B cell (primary cell): ENCODE measurements at regions not wholly inside any gene's neighbourhood (a gene's known extent, or its start where the extent isn't known, plus 50 kb on each side); places are given as distances from the start of the nearest gene placed in this dataset.

Experiments used
- ATAC-seq: fragments of 200-7000 bp; cut with Tn5 transposase; one replicate; pipeline ENCODE4 v1.10.0; 2021; ENCODE audit warnings: low read depth, mild to moderate bottlenecking, moderate number of reproducible peaks, moderate library complexity
- CTCF ChIA-PET: fragments of 350-600 bp; sonication (Branson Sonifier 250); formaldehyde crosslinking; loops from one replicate; lab custom pipeline; 2021; ENCODE audit warnings: antibody characterized with exemption, inconsistent platforms; lab: Charles Lee
- POLR2A ChIA-PET: fragments of 350-600 bp; sonication (Branson Sonifier 250); formaldehyde crosslinking; loops from one replicate; lab custom pipeline; 2021; ENCODE audit warnings: antibody characterized with exemption; lab: Charles Lee
- DNase-seq: peaks from one replicate; pipeline ENCODE4 v3.0.0; 2013
- H2AFZ ChIP-seq: 2 replicates; pipeline ENCODE4 v1.6.1; 2012; ENCODE audit warnings: mild to moderate bottlenecking, low read depth, low read length; ENCODE audit not compliant: insufficient read depth, poor library complexity, severe bottlenecking
- H3K27ac ChIP-seq, 2 donors: 1 replicate in 1 of 2; 2 replicates in 1 of 2; pipeline ENCODE4 v1.5.1; 2012 to 2013; ENCODE audit warnings: low read length in 2 of 2, mild to moderate bottlenecking in 2 of 2, moderate library complexity in 1 of 2
- H3K27me3 ChIP-seq, 4 experiments: fragments of 200-600 bp in 1 of 4; sonication (generic) in 1 of 4; replicated peaks in 1 of 4; 1 replicate in 2 of 4; 2 replicates in 2 of 4; pipeline versions ENCODE4 v1.6.1 to v1.7.0; 2013 to 2016; ENCODE audit warnings: low read length in 3 of 4, mild to moderate bottlenecking in 2 of 4, mixed read lengths in 1 of 4, moderate library complexity in 1 of 4; ENCODE audit not compliant: insufficient read depth in 4 of 4, control insufficient read depth in 3 of 4; ENCODE audit errors: control extremely low read depth in 1 of 4
- H3K36me3 ChIP-seq, 2 experiments: replicated peaks in 1 of 2; 1 replicate in 1 of 2; 2 replicates in 1 of 2; pipeline versions ENCODE4 v1.6.1 to v1.7.1; 2013; ENCODE audit warnings: low read length in 1 of 2; ENCODE audit not compliant: insufficient read depth in 2 of 2, control insufficient read depth in 1 of 2; ENCODE audit errors: control extremely low read depth in 1 of 2, extremely low read depth in 1 of 2
- H3K4me1 ChIP-seq, 2 donors: fragments of 200-600 bp in 1 of 2; sonication (generic) in 1 of 2; 1 replicate in 1 of 2; 2 replicates in 1 of 2; pipeline versions ENCODE4 v1.5.1 to v1.6.1; 2013 to 2017; ENCODE audit warnings: low read length in 2 of 2; ENCODE audit not compliant: control insufficient read depth in 2 of 2, insufficient read depth in 2 of 2
- H3K4me2 ChIP-seq: replicated peaks from 2 replicates; pipeline ENCODE3; 2012; ENCODE audit warnings: mild to moderate bottlenecking, low read depth, low read length; ENCODE audit not compliant: poor library complexity, severe bottlenecking
- H3K4me3 ChIP-seq, 5 experiments: fragments of 200-600 bp in 1 of 5; sonication (generic) in 1 of 5; 1 replicate in 3 of 5; 2 replicates in 2 of 5; pipeline versions ENCODE4 v1.5.1 to v1.7.0; 2011 to 2016; ENCODE audit warnings: low read length in 4 of 5, mild to moderate bottlenecking in 4 of 5, low read depth in 2 of 5, control low read depth in 1 of 5, moderate library complexity in 1 of 5; ENCODE audit not compliant: insufficient read depth in 1 of 5; ENCODE audit errors: control extremely low read depth in 1 of 5, extremely low read depth in 1 of 5
- H3K79me2 ChIP-seq: fragments of 200-600 bp; sonication (generic); one replicate; pipeline ENCODE4 v1.6.0; 2016; ENCODE audit warnings: low read length; ENCODE audit not compliant: control insufficient read depth, insufficient read depth
- H3K9ac ChIP-seq: fragments of 200-600 bp; sonication (generic); 2 replicates; pipeline ENCODE4 v1.6.1; 2017; ENCODE audit warnings: mild to moderate bottlenecking, low read length, moderate library complexity
- H3K9me3 ChIP-seq, 3 donors: one replicate each; pipeline versions ENCODE4 v1.6.1 to v1.7.1; 2013; ENCODE audit warnings: low read length in 2 of 3; ENCODE audit not compliant: control insufficient read depth in 2 of 3, insufficient read depth in 1 of 3; ENCODE audit errors: control extremely low read depth in 1 of 3
- H4K20me1 ChIP-seq: 2 replicates; pipeline ENCODE4 v1.6.0; 2012; ENCODE audit warnings: mild to moderate bottlenecking, low read length; ENCODE audit not compliant: insufficient read depth, control insufficient read depth, poor library complexity, severe bottlenecking
- H3K27ac Mint-ChIP-seq: one replicate; pipeline ENCODE4 v1.8.0; 2021; ENCODE audit warnings: mixed read lengths
- H3K27me3 Mint-ChIP-seq: one replicate; pipeline ENCODE4 v1.8.0; 2021; ENCODE audit warnings: mixed read lengths
- H3K4me1 Mint-ChIP-seq: one replicate; pipeline ENCODE4 v1.8.0; 2021; ENCODE audit warnings: mixed read lengths
- H3K4me3 Mint-ChIP-seq: one replicate; pipeline ENCODE4 v1.8.0; 2021; ENCODE audit warnings: mixed read lengths
- H3K9me3 Mint-ChIP-seq: one replicate; pipeline ENCODE4 v1.8.0; 2022; ENCODE audit warnings: mixed read lengths; ENCODE audit not compliant: insufficient read depth
- CTCF ChIP-seq: fragments of 200-600 bp; IDR thresholded peaks from one replicate; pipeline ENCODE4 v1.8.0; 2022; ENCODE audit warnings: antibody characterized with exemption, mild to moderate bottlenecking
- EZH2 ChIP-seq: IDR thresholded peaks from 2 replicates; pipeline ENCODE4 v1.6.1; 2012; ENCODE audit warnings: borderline replicate concordance, low read depth, mild to moderate bottlenecking, moderate library complexity, low read length; ENCODE audit not compliant: insufficient read depth, poor library complexity, severe bottlenecking
- WGBS: methylation state at CpG from one replicate; pipeline ENCODE4 v1.1.5; 2013; ENCODE audit warnings: missing lambda C conversion rate; ENCODE audit not compliant: insufficient coverage; 5-methylcytosine and 5-hydroxymethylcytosine counted together
- intact Hi-C: fragments of 100-400 bp; cut with micrococcal nuclease; formaldehyde crosslinking; loops from one replicate; pipeline ENCODE4 v1.10.0; 2022

- Histone ChIP-seq H3K36me3 (no peaks in the 10 kb centered on the region), H3K27ac (no peak overlapping the region), H4K20me1 (no peaks in the 10 kb centered on the region), H3K9ac (no peak overlapping the region), H3K4me2 (no peak overlapping the region), H3K27me3 (no peaks in the 10 kb centered on the region), H3K79me2 (no peaks in the 10 kb centered on the region), H2AFZ (no peak overlapping the region), H3K9me3 (no peaks in the 10 kb centered on the region), H3K4me3 (no peak overlapping the region), H3K4me1 (no peaks in the 10 kb centered on the region)
- DNase-seq: no peak
- H3K27ac Mint-ChIP-seq: no peak overlapping the region
- no peak overlapping the region for H3K4me3 Mint-ChIP-seq
- no peaks in the 10 kb centered on the region for H3K4me1 Mint-ChIP-seq
- H3K27me3 Mint-ChIP-seq: peaks cover 6% of the 10 kb centered on the region
- POLR2A ChIA-PET: no interaction called here
- peaks cover 2% of the 10 kb centered on the region for H3K9me3 Mint-ChIP-seq
- WGBS: no CpG with 5 or more reads among the region's 4 CpGs
- CTCF ChIA-PET: no interaction called here
- no peak for ATAC-seq
- intact Hi-C loops: no loop called here
- TF ChIP-seq CTCF (no peak), EZH2 (no peak)
Observed at GRCh38 chr13:95432141-95432540, 120.4 kb upstream of the CLDN10 start.

GRCh38 chr13:95433537-95433936 lies 119.0 kb upstream of the CLDN10 start:
- Histone ChIP-seq H3K4me2 (no peak overlapping the region), H3K36me3 (no peaks in the 10 kb centered on the region), H3K9ac (no peak overlapping the region), H3K27me3 (no peaks in the 10 kb centered on the region), H3K4me3 (no peak overlapping the region), H2AFZ (no peak overlapping the region), H3K4me1 (no peaks in the 10 kb centered on the region), H3K79me2 (no peaks in the 10 kb centered on the region), H4K20me1 (no peaks in the 10 kb centered on the region), H3K27ac (no peak overlapping the region), H3K9me3 (no peaks in the 10 kb centered on the region)
- Mint-ChIP-seq H3K4me3 (no peak overlapping the region), H3K9me3 (no peaks in the 10 kb centered on the region), H3K27me3 (peaks cover 6% of the 10 kb centered on the region), H3K4me1 (no peaks in the 10 kb centered on the region), H3K27ac (no peak overlapping the region)
- TF ChIP-seq EZH2: no peak
- no peak for TF ChIP-seq CTCF
- intact Hi-C loops: no loop called here
- ATAC-seq (no peak), DNase-seq (no peak)
- ChIA-PET POLR2A (no interaction called here), CTCF (no interaction called here)
- 98% methylated on average over 21 of the region's 21 CpGs for WGBS
